ENCODE measurements at regions not wholly inside any gene's neighbourhood (a gene's known extent, or its start where the extent isn't known, plus 50 kb on each side); places are given as distances from the start of the nearest gene placed in this dataset.

GRCh38 chr4:123042095-123042494 lies 119.7 kb upstream of the NUDT6 start:
- TF ChIP-seq CTCF (IDR thresholded peaks at IDR 0.05; ENCODE audit: control extremely low read depth, extremely low read depth, low read depth, missing control alignments) = no peak
- no peak for DNase-seq (ENCODE audit: extremely low spot score)
- POLR2A ChIA-PET = no interaction called here
- CTCF ChIA-PET = no interaction called here

GRCh38 chr4:123043013-123043412 lies 120.6 kb upstream of the NUDT6 start:
- no peak for TF ChIP-seq CTCF (IDR thresholded peaks at IDR 0.05; ENCODE audit: control extremely low read depth, extremely low read depth, low read depth, missing control alignments)
- POLR2A ChIA-PET = no interaction called here
- CTCF ChIA-PET = no interaction called here
- no peak for DNase-seq (ENCODE audit: extremely low spot score)

GRCh38 chr4:123043793-123044425 lies 121.5 kb upstream of the NUDT6 start:
- ChIA-PET CTCF (no interaction called here), POLR2A (no interaction called here)
- TF ChIP-seq CTCF (IDR thresholded peaks at IDR 0.05; ENCODE audit: control extremely low read depth, extremely low read depth, low read depth, missing control alignments) = no peak
- no peak for DNase-seq (ENCODE audit: extremely low spot score)

- ChIA-PET POLR2A (no interaction called here), CTCF (interaction anchor here (1.1 to 1.5 kb wide), 2 partner anchors 25 to 56 kb away, joined by 3 to 4 read pairs; no protein-coding TSS in a partner anchor)
- no peak for TF ChIP-seq CTCF (IDR thresholded peaks at IDR 0.05; ENCODE audit: control extremely low read depth, extremely low read depth, low read depth, missing control alignments)
- no peak for DNase-seq (ENCODE audit: extremely low spot score)
These were observed 123.7 kb upstream of the NUDT6 start for GRCh38 chr4:123046096-123046495.

GRCh38 chr4:123050018-123050417 lies 127.6 kb upstream of the NUDT6 start:
- TF ChIP-seq CTCF (IDR thresholded peaks at IDR 0.05; ENCODE audit: control extremely low read depth, extremely low read depth, low read depth, missing control alignments) = no peak
- ChIA-PET POLR2A (no interaction called here), CTCF (no interaction called here)
- no peak for DNase-seq (ENCODE audit: extremely low spot score)

GRCh38 chr4:123052007-123052406 lies 129.6 kb upstream of the NUDT6 start:
- no peak for DNase-seq (ENCODE audit: extremely low spot score)
- ChIA-PET POLR2A (no interaction called here), CTCF (interaction anchor here (1.5 kb wide), 1 partner anchor 50 kb away, joined by 5 read pairs; no protein-coding TSS in a partner anchor)
- no peak for TF ChIP-seq CTCF (IDR thresholded peaks at IDR 0.05; ENCODE audit: control extremely low read depth, extremely low read depth, low read depth, missing control alignments)

Measured in GM10248 (cell line).